ENCODE measurements at regions not wholly inside any gene's neighbourhood (a gene's known extent, or its start where the extent isn't known, plus 50 kb on each side); places are given as distances from the start of the nearest gene placed in this dataset.

GRCh38 chr22:48431014-48431413 lies 1396.7 kb downstream of the BRD1 start (continued):
- TF ChIP-seq ZNF462 (CRISPR knock-in tag; IDR thresholded peaks at IDR 0.05) (no peak), CREB1 (CRISPR knock-in tag; IDR thresholded peaks at IDR 0.05; ENCODE audit: low read depth) (no peak), ZNF114 (CRISPR knock-in tag; IDR thresholded peaks at IDR 0.05) (no peak)

GRCh38 chr22:48429446-48430020 lies 1398.1 kb downstream of the BRD1 start:
- no peak overlapping the region for H3K27ac Mint-ChIP-seq
- no peaks in the 10 kb centered on the region for H3K36me3 Mint-ChIP-seq (ENCODE audit: low read depth)
- no peak overlapping the region for H2AFZ ChIP-seq
- no peak overlapping the region for H3K4me3 Mint-ChIP-seq
- H3K27ac ChIP-seq (ENCODE audit: low read depth): no peak overlapping the region
- peaks cover 10% of the 10 kb centered on the region for H3K4me1 Mint-ChIP-seq
- H3K27me3 Mint-ChIP-seq (ENCODE audit: insufficient read depth, low read depth, poor library complexity): peaks cover 5% of the 10 kb centered on the region
- no peaks in the 10 kb centered on the region for H3K9me2 ChIP-seq (ENCODE audit: insufficient read depth)
- DNase-seq (ENCODE audit: low spot score): no peak
- H3K4me3 ChIP-seq: no peak overlapping the region
- no peaks in the 10 kb centered on the region for H3K4me1 ChIP-seq (ENCODE audit: insufficient read depth)
- ATAC-seq: no peak
- no peaks in the 10 kb centered on the region for H3K79me2 ChIP-seq (replicated peaks; ENCODE audit: insufficient read depth)
- TF ChIP-seq EZH2 (IDR thresholded peaks at IDR 0.05; ENCODE audit: low read depth, unreplicated experiment) (no peak), REST (IDR thresholded peaks at IDR 0.05; ENCODE audit: unreplicated experiment) (no peak), POLR2AphosphoS5 (IDR thresholded peaks at IDR 0.05; ENCODE audit: low read depth) (no peak), CTCF (conservative IDR thresholded peaks at IDR 0.05; ENCODE audit: low read depth in 2 of 2) (no peak), ETS1 (IDR thresholded peaks at IDR 0.05) (no peak), CREB1 (CRISPR knock-in tag; IDR thresholded peaks at IDR 0.05; ENCODE audit: low read depth) (no peak), JUNB (IDR thresholded peaks at IDR 0.05; ENCODE audit: unreplicated experiment) (no peak), ZNF331 (CRISPR knock-in tag; IDR thresholded peaks at IDR 0.05; ENCODE audit: low read depth) (no peak)
- H3K9me3 Mint-ChIP-seq: peaks cover 3% of the 10 kb centered on the region; the same call in 1 of the 3 replicates
- no peaks in the 10 kb centered on the region for H4K20me1 ChIP-seq (replicated peaks; ENCODE audit: insufficient read depth)
- H3F3A ChIP-seq (replicated peaks; ENCODE audit: low read depth): no peaks in the 10 kb centered on the region
- no peaks in the 10 kb centered on the region for H3K36me3 ChIP-seq (ENCODE audit: insufficient read depth)
- no peaks in the 10 kb centered on the region for H3K27me3 ChIP-seq (ENCODE audit: insufficient read depth)
- H3K4me2 ChIP-seq: no peak overlapping the region

Data from GM23338 (cell line).